UCSD-AML1 (cell line): ENCODE measurements at regions not wholly inside any gene's neighbourhood (a gene's known extent, or its start where the extent isn't known, plus 50 kb on each side); places are given as distances from the start of the nearest gene placed in this dataset.

Experiments
- DNase-seq: peaks from one replicate; lab custom pipeline; 2025; ENCODE audit not compliant: unreplicated experiment; lab: John Stamatoyannopoulos, UW

DNA sequence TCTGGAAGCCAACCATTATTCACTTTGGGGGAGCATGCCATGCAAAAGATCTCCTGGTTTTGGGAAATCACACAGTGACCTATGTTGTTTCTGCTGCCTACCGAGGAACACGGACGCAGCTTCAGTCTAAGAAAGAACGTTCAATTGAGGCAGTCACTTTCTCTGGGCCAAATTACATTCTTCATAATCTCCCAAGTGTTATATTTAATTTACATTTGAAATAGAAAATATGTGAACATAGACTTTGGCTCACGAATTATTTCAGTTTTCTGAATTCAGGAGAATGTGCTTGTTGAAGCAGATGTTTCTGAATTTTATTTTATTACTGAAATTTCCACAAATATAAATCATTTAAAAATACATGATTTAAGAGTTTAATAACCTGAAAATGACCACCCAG is 93.6 kb upstream of the KCNJ16 start:
- DNase-seq, result no peak

DNA sequence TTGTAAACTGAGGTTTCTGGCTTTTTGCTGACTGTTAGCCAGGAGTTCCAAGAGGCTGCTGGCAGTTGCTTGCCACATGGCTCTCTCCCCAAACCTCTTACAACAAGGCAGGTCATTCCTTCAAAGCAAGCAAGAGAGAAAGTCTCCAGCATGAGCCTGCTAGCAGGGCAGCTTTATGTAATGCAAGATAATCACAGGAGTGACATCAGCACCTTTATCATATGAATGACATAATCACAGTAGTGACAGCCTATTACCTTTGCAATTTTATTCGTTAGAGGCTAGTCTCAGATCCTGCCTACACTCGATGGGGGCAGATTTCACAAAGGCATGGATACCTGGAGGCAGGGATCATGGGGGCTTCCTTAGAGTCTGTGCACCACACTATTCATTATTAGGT is 79.5 kb upstream of the KCNJ16 start:
- no peak for DNase-seq

DNA sequence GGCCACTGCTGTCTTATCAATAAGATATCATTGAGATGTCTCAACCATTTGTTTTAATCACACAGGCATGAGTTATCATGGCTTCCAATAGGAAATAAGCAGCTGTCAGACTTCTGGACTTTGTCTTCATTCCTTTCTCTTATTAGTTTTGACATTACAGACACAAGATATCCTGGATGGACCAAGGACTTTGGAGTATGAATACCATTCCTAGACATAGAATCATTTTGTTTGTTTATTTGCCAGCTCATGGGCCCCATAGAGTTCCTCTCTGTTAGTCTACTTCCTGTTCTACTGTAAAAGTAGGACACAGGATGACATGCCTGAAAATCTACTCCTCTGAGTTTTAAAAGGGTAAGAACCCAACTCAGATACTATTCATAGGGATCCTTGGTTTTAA is 77.7 kb upstream of the KCNJ16 start:
- DNase-seq, result no peak

DNA sequence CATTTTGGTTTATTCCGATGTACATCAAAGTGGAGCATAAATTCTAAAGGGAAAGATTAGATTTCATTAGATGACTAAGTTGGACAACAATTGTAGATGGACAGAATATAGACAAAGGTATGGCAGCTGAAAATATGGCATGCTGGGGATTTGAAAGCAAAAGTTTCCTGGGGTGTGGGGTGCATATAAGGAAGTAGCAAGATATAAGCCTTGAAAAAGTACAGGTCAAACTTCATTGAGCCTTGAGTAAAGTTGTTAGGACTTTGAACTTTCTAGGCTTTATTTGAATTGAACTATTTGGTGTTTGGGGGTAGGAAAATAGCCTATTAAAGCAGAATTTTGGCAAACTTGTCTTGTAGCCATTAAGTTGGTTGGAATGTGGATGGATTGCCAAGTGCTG is 75.8 kb upstream of the KCNJ16 start:
- DNase-seq, result no peak

DNA sequence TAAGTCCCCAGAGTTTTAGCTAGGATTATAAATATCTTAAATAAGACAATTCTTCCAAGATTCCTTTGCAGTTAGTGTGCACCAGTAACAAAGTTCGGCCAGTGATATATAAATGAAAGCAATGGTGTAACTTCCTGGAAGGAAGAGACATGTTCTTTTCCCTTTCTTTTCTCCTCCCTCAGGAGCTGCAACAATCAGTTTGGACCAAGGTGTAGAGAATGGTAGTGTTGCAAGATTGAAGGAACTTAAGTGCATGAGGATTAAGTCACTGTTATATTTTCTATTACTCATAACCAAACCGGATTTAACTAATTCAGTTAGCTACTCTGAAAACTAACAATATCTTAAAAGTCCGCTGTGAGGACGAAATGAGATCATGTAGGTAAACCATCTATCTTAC is 68.9 kb upstream of the KCNJ16 start:
- DNase-seq, result no peak

DNA sequence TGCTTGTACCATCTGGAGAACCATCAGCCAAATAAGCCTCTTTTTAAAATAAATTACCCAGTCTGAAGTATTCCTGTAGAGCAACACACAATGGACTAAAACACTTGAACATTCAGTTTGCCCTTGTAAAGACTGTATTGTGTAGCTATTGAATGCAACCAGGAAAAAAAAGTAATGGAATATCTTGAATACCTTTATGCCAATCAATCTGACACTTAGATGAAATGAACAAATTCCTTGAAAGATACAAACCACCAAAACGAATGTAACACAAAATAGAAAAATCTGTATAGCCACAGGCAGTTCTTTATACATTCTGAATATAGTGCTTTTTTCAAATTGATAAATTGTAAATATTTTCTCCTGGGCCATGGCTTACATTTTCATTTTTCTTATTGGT is 63.3 kb upstream of the KCNJ16 start:
- no peak for DNase-seq

DNA sequence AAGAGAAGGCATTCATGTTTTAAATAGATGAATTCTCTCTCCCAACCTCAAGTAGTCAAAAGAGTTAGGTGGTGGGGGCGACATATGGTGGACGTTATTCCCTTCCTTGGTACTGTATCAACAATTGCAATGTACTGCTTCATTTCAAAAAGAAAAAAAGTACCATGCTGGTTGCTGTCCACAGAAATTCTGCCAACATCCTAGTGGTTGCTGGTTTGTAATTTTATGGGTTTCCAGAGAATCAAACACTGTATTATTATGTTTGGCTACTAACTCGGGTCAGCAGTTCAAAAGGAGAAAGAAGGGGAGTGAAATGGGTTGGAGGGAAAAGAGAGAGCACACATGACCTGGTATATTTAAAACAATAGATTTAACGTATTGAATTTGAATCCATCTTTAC is 61.1 kb upstream of the KCNJ16 start:
- no peak for DNase-seq

DNA sequence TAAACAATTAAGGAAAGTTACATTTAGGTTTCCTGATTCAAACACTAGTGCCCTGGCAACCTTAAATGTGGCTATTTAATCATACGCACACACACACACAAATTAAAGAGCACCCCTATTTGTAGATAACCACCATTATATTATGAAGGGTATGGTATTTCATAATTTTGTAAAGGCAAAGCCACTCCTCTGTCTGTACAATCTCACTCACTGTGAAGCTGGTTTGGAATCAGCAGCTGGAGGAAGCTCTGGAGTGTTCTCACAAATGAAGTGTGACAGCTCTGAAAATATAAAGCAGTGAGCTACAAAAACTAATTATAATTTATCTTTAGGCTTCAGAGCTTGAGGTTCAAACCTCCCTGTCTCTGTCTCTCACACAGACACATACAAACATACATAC is 57.9 kb upstream of the KCNJ16 start:
- no peak for DNase-seq

DNA sequence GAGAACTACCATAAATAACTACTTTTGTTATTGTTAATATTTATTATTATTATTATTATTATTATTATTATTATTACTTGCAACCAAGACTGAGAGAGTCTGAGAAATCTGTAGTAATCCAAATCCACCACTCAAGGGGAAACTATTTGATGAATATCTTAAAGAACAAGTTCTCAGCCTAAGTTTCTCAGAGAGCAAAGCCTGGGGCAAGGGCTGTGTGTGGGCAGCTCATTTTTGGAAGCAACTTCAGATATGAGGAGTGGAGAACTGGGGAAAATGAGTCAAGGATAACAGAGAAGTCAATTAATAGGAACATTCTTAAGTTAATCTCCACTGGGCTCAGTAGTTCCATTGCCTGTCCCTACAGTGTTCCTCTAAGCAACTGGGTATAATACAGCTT is 57.1 kb upstream of the KCNJ16 start:
- no peak for DNase-seq

DNA sequence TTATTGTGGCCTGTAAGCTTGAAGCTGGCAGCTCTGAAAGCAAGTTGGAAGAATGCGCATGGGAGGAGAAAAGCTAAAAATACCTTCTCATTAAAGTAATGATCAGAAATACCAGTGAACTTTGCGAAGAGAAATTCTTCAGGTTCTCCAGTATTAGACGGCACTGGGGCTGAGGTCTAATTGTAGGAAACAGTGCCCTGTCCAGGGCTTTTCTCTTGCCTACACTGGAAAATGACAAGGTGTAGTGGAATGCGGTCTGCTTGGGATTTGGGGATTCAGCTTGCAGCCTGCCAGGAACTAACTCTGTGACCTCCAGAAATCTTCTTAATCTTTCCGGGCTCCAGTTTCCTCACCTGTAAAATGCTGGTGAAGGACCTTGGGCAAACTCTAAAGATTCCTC is 53.3 kb upstream of the KCNJ16 start:
- no peak for DNase-seq

DNA sequence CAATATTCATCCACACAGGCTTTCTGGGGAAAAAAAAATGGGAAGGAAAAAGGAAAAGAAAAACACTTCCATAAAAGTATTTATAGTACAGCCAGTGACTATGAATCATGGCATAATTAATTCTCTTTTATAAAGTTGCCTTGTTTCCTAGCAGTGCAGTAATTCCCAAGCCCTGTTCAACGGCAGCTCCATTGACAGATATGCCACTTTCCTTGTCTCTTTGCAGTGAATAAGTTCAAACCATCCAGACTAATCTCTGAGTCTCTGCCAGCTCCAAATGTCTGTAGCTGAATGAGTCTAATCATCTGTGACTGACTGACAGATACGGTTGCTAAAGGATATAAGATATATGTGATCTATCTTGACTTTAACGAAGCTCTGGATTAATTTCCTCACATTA is 52.9 kb upstream of the KCNJ16 start:
- no peak for DNase-seq

DNA sequence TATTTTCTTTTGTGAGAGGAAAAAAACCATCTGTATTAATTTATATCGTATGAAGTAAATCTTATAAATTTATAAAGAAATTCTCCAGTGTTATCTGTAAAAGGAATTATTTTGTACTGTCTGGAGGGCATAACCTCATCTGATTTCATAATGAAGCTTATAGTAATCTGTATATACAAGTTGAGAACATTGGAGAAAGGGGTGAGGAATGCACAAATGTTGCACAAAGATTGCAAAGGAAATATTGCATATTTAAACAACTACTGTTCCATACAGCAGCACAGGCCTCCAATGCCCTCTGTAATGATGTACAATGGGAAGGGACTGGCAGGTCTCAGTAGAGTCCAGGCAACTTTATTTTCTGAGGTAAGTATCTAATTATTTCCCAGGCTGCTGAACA is 50.8 kb upstream of the KCNJ16 start:
- no peak for DNase-seq
